ENCODE measurements at regions not wholly inside any gene's neighbourhood (a gene's known extent, or its start where the extent isn't known, plus 50 kb on each side); places are given as distances from the start of the nearest gene placed in this dataset.

- FAIRE-seq, result no peak
- in situ Hi-C loops (cut with HindIII; ENCODE audit: extremely low pct_ligation_motif_present, low pct_unique_long_range_greater_than_20kb), result no loop called here
- H3K27ac ChIP-seq (ENCODE audit: extremely low read length, insufficient read depth, low read length), result no peak overlapping the region
- no peak for TF ChIP-seq ZNF768 (CRISPR knock-in tag; IDR thresholded peaks at IDR 0.05)
- TF ChIP-seq, protein P1, sequence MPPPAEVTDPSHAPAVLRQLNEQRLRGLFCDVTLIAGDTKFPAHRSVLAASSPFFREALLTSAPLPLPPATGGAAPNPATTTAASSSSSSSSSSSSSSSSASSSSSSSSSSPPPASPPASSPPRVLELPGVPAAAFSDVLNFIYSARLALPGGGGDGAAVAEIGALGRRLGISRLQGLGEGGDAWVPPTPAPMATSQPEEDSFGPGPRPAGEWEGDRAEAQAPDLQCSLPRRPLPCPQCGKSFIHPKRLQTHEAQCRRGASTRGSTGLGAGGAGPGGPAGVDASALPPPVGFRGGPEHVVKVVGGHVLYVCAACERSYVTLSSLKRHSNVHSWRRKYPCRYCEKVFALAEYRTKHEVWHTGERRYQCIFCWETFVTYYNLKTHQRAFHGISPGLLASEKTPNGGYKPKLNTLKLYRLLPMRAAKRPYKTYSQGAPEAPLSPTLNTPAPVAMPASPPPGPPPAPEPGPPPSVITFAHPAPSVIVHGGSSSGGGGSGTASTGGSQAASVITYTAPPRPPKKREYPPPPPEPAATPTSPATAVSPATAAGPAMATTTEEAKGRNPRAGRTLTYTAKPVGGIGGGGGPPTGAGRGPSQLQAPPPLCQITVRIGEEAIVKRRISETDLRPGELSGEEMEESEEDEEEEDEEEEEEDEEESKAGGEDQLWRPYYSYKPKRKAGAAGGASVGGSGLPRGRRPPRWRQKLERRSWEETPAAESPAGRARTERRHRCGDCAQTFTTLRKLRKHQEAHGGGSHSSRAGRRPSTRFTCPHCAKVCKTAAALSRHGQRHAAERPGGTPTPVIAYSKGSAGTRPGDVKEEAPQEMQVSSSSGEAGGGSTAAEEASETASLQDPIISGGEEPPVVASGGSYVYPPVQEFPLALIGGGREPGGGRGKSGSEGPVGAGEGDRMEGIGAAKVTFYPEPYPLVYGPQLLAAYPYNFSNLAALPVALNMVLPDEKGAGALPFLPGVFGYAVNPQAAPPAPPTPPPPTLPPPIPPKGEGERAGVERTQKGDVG (CRISPR knock-in tag; IDR thresholded peaks at IDR 0.05; ENCODE audit: borderline replicate concordance), result no peak
- no peak for TF ChIP-seq ZNF253 (CRISPR knock-in tag; IDR thresholded peaks at IDR 0.05; ENCODE audit: borderline replicate concordance)
- TF ChIP-seq, protein P2, sequence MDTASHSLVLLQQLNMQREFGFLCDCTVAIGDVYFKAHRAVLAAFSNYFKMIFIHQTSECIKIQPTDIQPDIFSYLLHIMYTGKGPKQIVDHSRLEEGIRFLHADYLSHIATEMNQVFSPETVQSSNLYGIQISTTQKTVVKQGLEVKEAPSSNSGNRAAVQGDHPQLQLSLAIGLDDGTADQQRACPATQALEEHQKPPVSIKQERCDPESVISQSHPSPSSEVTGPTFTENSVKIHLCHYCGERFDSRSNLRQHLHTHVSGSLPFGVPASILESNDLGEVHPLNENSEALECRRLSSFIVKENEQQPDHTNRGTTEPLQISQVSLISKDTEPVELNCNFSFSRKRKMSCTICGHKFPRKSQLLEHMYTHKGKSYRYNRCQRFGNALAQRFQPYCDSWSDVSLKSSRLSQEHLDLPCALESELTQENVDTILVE (CRISPR knock-in tag; IDR thresholded peaks at IDR 0.05), result no peak
- TF ChIP-seq ZNF17 (CRISPR knock-in tag; IDR thresholded peaks at IDR 0.05), result no peak
- no peak for TF ChIP-seq KIAA2018 (CRISPR knock-in tag; IDR thresholded peaks at IDR 0.05; ENCODE audit: borderline replicate concordance)
- TF ChIP-seq SYNCRIP (IDR thresholded peaks at IDR 0.05; ENCODE audit: insufficient read depth, low read depth, low read length), result no peak
- no peak for TF ChIP-seq HNF1B (CRISPR knock-in tag; IDR thresholded peaks at IDR 0.05)
- TF ChIP-seq ZNF713 (CRISPR knock-in tag; IDR thresholded peaks at IDR 0.05), result no peak
- no peak for TF ChIP-seq KDM6A (CRISPR knock-in tag; IDR thresholded peaks at IDR 0.05; ENCODE audit: low read depth)
- no peak for TF ChIP-seq BRD4 (CRISPR knock-in tag; IDR thresholded peaks at IDR 0.05)
Observed at GRCh38 chr4:59644765-59645164, 1555.4 kb upstream of the ADGRL3 start.

More at GRCh38 chr4:59644765-59645164, 1555.4 kb upstream of the ADGRL3 start:
- ChIA-PET CTCF (ENCODE audit: low intra/inter-chr PET ratio, low total read pairs) (no interaction called here), POLR2A (no interaction called here)
- Histone ChIP-seq H3K4me1 (ENCODE audit: insufficient read depth, low read length) (no peaks in the 10 kb centered on the region), H4K20me1 (ENCODE audit: insufficient read depth, low read length) (no peaks in the 10 kb centered on the region), H3K79me2 (ENCODE audit: insufficient read depth, low read length) (no peaks in the 10 kb centered on the region), H3K36me3 (replicated peaks in 1 of 2; ENCODE audit: control insufficient read depth in 1 of 2, insufficient read depth in 2 of 2, low read length in 2 of 2) (no peaks in the 10 kb centered on the region), H3K4me3 (replicated peaks in 1 of 3; ENCODE audit: insufficient read depth in 1 of 3, low read depth in 2 of 3, low read length in 3 of 3) (no peak overlapping the region), H3K27me3 (ENCODE audit: control insufficient read depth in 1 of 2, insufficient read depth in 2 of 2, low read length in 2 of 2) (no peaks in the 10 kb centered on the region), H3K4me2 (ENCODE audit: low read depth, low read length) (no peak overlapping the region), H2AFZ (ENCODE audit: low read length) (no peak overlapping the region), H3K9ac (ENCODE audit: insufficient read depth, low read depth, low read length) (no peak overlapping the region), H3K9me3 (ENCODE audit: low read length) (no peaks in the 10 kb centered on the region)
- no peak for DNase-seq (ENCODE audit: low spot score)
- ATAC-seq, result no peak
- no TSS peak for BruUV-seq (replicated peaks)
- intact Hi-C loops (cut with micrococcal nuclease; ENCODE audit: unreplicated experiment), result no loop called here
- 34% methylated on average over 3 of the region's 3 CpGs for WGBS (ENCODE audit: low lambda C conversion rate)
